Vagina (tissue), 2 donors: ENCODE measurements at regions not wholly inside any gene's neighbourhood (a gene's known extent, or its start where the extent isn't known, plus 50 kb on each side); places are given as distances from the start of the nearest gene placed in this dataset.
"Not testable (repeated sequence)": the region's sequence is repeated elsewhere in the genome, so short reads cannot be mapped to it uniquely, and the experiment has no call there.

Source experiments
- DNase-seq, 2 donors: peaks; one replicate each; pipeline ENCODE4 v3.0.0-alpha.2; 2017; ENCODE audit errors: extremely low spot score in 2 of 2
- H3K27ac ChIP-seq: fragments of 200-600 bp; sonication (generic); one replicate; pipeline ENCODE4 v1.5.1; 2019
- H3K27me3 ChIP-seq: fragments of 200-600 bp; sonication (generic); one replicate; pipeline ENCODE4 v1.5.1; 2019
- H3K36me3 ChIP-seq, 2 donors: fragments of 200-600 bp; sonication (generic); one replicate each; pipeline ENCODE4 v1.5.1; 2017 to 2019
- H3K4me1 ChIP-seq: fragments of 200-600 bp; sonication (generic); one replicate; pipeline ENCODE4 v1.5.1; 2019
- H3K4me3 ChIP-seq, 2 donors: fragments of 200-600 bp; sonication (generic); 1 replicate in 1 of 2; 2 replicates in 1 of 2; pipeline ENCODE4 v1.5.1; 2016 to 2019
- H3K9me3 ChIP-seq: fragments of 200-600 bp; sonication (generic); one replicate; pipeline ENCODE4 v1.5.1; 2019
- POLR2A ChIP-seq, 2 donors: fragments of 450-650 bp; IDR thresholded peaks; one replicate each; pipeline ENCODE4 v1.6.1; 2017; ENCODE audit warnings: antibody characterized with exemption in 2 of 2, mild to moderate bottlenecking in 2 of 2, moderate library complexity in 2 of 2
- POLR2AphosphoS5 ChIP-seq, 2 donors: sonication (generic); formaldehyde crosslinking; IDR thresholded peaks; one replicate each; pipeline ENCODE4 v1.9.0; 2017; ENCODE audit warnings: antibody characterized with exemption in 2 of 2, mild to moderate bottlenecking in 2 of 2, low read depth in 1 of 2; ENCODE audit not compliant: insufficient read depth in 1 of 2
- intact Hi-C: fragments of 100-400 bp; cut with DNase I; formaldehyde crosslinking; loops from one replicate; pipeline ENCODE4 v1.15.1; 2023
- TF ChIP-seq, protein P1 (sequence below), 3 experiments: fragments of 450-650 bp in 2 of 3; fragments of 200-600 bp in 1 of 3; sonication (generic) in 1 of 3; IDR thresholded peaks; one replicate each; pipeline ENCODE4 v1.5.1; 2017 to 2019; ENCODE audit warnings: antibody characterized with exemption in 3 of 3, mild to moderate bottlenecking in 2 of 3, moderate library complexity in 2 of 3

DNA sequence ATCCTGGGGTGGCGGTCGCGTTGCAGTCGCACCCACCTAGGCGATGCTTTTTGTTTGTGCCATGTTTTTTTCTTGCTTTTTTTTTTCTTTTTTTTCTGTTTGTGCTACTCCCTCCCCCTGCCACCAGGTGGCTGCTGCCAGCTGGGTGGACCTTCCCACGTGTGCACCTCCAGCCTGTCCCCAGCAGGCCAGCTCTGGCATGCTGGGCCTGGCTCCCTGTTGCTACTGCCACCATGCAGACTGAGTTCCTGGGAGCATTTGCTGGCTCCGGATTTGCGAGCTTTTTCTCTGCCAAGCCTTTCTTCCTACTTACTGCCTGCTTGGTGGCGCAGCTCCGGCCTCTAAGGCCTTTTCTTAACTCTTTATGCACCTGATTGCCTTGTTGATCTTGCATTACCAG, 161.2 kb upstream of the WDFY3 start:
- H3K36me3 ChIP-seq, result no peaks in the 10 kb centered on the region
- H3K4me1 ChIP-seq, result no peaks in the 10 kb centered on the region
- DNase-seq, result no peak
- H3K27ac ChIP-seq, result no peak overlapping the region
- TF ChIP-seq POLR2A (IDR thresholded peaks at IDR 0.05), result no peak
- TF ChIP-seq, protein P1, sequence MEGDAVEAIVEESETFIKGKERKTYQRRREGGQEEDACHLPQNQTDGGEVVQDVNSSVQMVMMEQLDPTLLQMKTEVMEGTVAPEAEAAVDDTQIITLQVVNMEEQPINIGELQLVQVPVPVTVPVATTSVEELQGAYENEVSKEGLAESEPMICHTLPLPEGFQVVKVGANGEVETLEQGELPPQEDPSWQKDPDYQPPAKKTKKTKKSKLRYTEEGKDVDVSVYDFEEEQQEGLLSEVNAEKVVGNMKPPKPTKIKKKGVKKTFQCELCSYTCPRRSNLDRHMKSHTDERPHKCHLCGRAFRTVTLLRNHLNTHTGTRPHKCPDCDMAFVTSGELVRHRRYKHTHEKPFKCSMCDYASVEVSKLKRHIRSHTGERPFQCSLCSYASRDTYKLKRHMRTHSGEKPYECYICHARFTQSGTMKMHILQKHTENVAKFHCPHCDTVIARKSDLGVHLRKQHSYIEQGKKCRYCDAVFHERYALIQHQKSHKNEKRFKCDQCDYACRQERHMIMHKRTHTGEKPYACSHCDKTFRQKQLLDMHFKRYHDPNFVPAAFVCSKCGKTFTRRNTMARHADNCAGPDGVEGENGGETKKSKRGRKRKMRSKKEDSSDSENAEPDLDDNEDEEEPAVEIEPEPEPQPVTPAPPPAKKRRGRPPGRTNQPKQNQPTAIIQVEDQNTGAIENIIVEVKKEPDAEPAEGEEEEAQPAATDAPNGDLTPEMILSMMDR (IDR thresholded peaks at IDR 0.05), result no peak
- no peak for TF ChIP-seq POLR2AphosphoS5 (IDR thresholded peaks at IDR 0.05; ENCODE audit: insufficient read depth in 1 of 2, low read depth in 1 of 2)
- H3K4me3 ChIP-seq, result no peak overlapping the region
- intact Hi-C loops, result no loop called here
- H3K27me3 ChIP-seq, result no peaks in the 10 kb centered on the region
- H3K9me3 ChIP-seq, result no peaks in the 10 kb centered on the region

DNA sequence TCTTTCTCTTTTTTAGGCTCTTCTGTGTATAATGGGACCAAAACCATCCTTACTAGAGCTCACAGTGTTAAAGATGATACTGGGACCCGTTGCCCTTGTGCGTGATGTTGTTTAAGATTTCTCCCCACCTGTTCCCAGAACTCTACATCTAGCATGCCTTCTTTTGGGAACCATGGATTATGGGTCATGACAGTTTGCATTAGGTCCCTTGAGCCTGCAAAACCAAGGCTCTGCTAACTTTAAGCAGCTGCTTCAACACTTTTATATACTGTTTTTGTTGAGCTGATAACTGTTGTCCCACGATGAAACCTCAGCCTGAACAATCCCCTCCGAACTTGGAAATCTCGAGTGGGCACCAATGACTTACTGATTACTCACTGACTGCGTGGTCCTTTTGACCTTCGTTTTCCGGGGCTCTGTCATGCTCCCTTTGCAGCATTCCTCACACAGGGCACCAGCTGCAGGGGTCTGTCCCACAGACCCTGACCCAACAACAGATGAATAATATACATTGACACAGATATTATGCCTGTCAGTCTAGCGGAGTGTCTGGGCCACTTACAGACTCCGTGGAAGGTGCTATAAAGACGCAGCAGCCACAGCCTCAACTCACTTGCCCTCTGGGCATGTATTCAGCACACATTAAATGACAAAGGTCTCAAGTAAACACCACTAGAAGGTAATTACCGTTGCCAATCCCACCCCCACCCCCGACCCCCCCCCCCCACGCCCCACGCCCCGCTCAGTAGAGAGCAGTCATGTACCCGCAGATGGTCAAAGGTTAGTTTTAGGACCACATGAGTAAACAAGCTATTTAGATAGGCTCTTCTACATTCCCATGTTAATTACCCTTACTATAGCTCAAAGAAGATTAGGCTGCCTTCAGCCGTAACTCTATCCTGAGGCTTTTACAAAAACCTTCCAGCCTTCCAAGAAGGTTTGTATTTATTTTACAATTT, 162.0 kb upstream of the WDFY3 start:
- Histone ChIP-seq H3K9me3 (no peaks in the 10 kb centered on the region), H3K36me3 (no peaks in the 10 kb centered on the region), H3K27ac (no peak overlapping the region), H3K27me3 (no peaks in the 10 kb centered on the region), H3K4me1 (no peaks in the 10 kb centered on the region), H3K4me3 (no peak overlapping the region)
- TF ChIP-seq, protein P1 (IDR thresholded peaks at IDR 0.05), result no peak
- TF ChIP-seq POLR2A (IDR thresholded peaks at IDR 0.05), result no peak
- TF ChIP-seq POLR2AphosphoS5 (IDR thresholded peaks at IDR 0.05; ENCODE audit: insufficient read depth in 1 of 2, low read depth in 1 of 2), result no peak
- DNase-seq, result no peak
- intact Hi-C loops, result no loop called here

DNA sequence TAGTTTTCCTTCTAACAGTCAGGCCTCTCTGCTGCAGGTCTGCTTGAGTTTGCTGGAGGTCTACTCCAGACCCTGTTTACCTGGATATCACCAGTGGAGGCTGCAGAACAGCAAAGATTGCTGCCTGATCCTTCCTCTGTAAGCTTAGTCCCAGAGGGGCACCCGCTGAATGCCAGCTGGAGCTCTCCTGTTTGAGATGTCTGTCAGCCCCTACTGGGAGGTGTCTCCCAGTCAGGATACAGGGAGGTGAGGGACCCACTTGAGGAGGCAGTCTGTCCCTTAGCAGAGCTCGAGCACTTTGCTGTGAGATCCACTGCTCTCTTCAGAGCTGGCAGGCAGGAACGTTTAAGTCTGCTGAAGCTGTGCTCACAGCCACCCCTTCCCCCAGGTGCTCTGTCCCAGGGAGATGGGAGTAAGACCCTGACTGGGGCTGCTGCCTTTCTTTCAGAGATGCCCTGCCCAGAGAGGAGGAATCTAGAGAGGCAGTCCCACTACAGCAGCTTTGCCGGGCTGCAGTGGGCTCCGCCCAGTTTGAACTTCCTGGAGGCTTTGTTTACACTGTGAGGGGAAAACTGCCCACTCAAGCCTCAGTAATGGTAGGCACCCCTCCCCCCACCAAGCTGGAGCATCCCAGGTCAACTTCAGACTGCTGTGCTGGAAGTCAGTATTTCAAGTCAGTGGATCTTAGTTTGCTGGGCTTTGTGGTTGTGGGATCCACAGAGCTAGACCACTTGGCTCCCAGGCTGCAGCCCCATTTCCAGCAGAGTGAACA, 163.1 kb upstream of the WDFY3 start:
- H3K36me3 ChIP-seq, DNase-seq, H3K9me3 ChIP-seq, H3K27ac ChIP-seq, H3K4me3 ChIP-seq, H3K27me3 ChIP-seq, intact Hi-C loops, H3K4me1 ChIP-seq: not testable (repeated sequence)

DNA sequence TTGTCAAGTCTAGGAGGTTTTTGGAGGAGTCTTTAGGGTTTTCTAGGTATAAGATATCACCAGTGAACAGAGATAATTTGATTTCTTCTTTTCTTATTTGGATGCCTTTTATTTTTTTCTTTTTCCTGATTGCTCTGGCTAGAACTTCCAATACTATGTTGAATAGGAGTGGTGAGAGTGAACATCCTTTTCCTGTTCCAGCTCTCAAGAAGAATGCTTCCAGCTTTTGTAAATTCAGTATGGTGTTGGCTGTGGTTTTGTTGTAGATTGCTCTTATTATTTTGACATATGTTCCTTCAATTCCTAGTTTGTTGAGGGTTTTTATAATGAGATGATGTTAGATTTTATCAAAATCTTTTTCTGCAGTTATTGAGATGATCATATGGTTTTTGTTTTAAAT, 165.6 kb upstream of the WDFY3 start:
- no peaks in the 10 kb centered on the region for H3K9me3 ChIP-seq
- H3K36me3 ChIP-seq, result no peaks in the 10 kb centered on the region
- H3K4me3 ChIP-seq, result no peak overlapping the region
- no peaks in the 10 kb centered on the region for H3K27me3 ChIP-seq
- H3K27ac ChIP-seq, result no peak overlapping the region
- TF ChIP-seq POLR2AphosphoS5 (IDR thresholded peaks at IDR 0.05; ENCODE audit: insufficient read depth in 1 of 2, low read depth in 1 of 2) (no peak), POLR2A (IDR thresholded peaks at IDR 0.05) (no peak)
- TF ChIP-seq, protein P1 (IDR thresholded peaks at IDR 0.05), result no peak
- intact Hi-C loops, result no loop called here
- H3K4me1 ChIP-seq, result no peaks in the 10 kb centered on the region
- DNase-seq, result no peak

DNA sequence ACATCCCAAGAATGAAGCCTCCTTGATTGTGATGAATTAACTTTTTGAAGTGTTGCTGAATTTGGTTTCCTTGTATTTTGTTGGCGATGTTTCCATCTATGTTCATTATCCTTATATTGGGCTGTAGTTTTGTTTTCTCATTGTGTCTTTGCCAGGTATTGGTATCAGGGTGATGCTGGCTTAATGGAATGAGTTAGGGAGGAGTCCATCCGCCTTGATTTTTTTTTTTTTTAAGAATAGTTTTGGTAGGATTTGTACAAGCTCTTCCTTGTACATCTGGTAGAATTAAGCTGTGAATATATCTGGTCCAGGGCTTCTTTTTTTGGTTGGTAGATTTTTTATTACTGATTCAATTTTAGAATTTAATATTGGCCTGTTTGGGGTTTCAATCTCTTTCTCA, 166.1 kb upstream of the WDFY3 start:
- Histone ChIP-seq H3K4me3 (no peak overlapping the region), H3K36me3 (no peaks in the 10 kb centered on the region), H3K27ac (no peak overlapping the region), H3K27me3 (no peaks in the 10 kb centered on the region), H3K9me3 (no peaks in the 10 kb centered on the region), H3K4me1 (no peaks in the 10 kb centered on the region)
- TF ChIP-seq, protein P1 (IDR thresholded peaks at IDR 0.05), result no peak
- TF ChIP-seq POLR2A (IDR thresholded peaks at IDR 0.05) (no peak), POLR2AphosphoS5 (IDR thresholded peaks at IDR 0.05; ENCODE audit: insufficient read depth in 1 of 2, low read depth in 1 of 2) (no peak)
- DNase-seq, result no peak
- intact Hi-C loops, result no loop called here

DNA sequence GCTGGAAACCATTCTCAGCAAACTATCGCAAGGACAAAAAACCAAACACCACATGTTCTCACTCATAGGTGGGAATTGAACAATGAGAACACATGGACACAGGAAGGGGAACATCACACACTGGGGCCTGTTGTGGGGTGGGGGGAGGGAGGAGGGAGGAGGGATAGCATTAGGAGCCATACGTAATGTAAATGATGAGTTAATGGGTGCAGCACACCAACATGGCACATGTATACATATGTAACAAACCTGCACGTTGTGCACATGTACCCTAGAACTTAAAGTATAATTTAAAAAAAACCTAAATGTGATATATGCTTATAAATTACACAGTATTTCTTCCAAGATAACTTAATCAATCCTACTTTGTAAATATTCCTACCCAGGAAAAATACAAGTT, 173.3 kb upstream of the WDFY3 start:
- DNase-seq, H3K36me3 ChIP-seq, H3K4me1 ChIP-seq, H3K27me3 ChIP-seq, H3K27ac ChIP-seq, H3K9me3 ChIP-seq, H3K4me3 ChIP-seq: not testable (repeated sequence)
- intact Hi-C loops, result loop anchor here (10.0 kb wide), 1 partner anchor 605 kb away; no protein-coding TSS in a partner anchor
